ENCODE measurements at regions not wholly inside any gene's neighbourhood (a gene's known extent, or its start where the extent isn't known, plus 50 kb on each side); places are given as distances from the start of the nearest gene placed in this dataset.
A peak's percentile ranks its signal among the peaks of the same experiment; 100 is the strongest.

- DNase-seq (ENCODE audit: low read depth in 2 of 2): peak; percentile 45 to 52
Observed at GRCh38 chr17:34420254-34420766, 57.3 kb upstream of the CCL1 start.

- DNase-seq (ENCODE audit: low read depth in 2 of 2): no peak
Observed at GRCh38 chr17:34416116-34416515, 53.1 kb upstream of the CCL1 start.

GRCh38 chr17:34414339-34414738, 51.3 kb upstream of the CCL1 start:
- no peak for DNase-seq (ENCODE audit: low read depth in 2 of 2)

- no peak for DNase-seq (ENCODE audit: low read depth in 2 of 2)
Observed at GRCh38 chr17:34413443-34414119, 50.5 kb upstream of the CCL1 start.

GRCh38 chr17:34412965-34413441, 50.0 kb upstream of the CCL1 start:
- DNase-seq (ENCODE audit: low read depth in 2 of 2): no peak

All from activated CD4-positive, alpha-beta T cell treated with anti-CD3 and anti-CD28 coated beads for 24 hours (primary cell).